OCI-LY3 (cell line): ENCODE measurements at regions not wholly inside any gene's neighbourhood (a gene's known extent, or its start where the extent isn't known, plus 50 kb on each side); places are given as distances from the start of the nearest gene placed in this dataset.

Experiments
- CTCF ChIP-seq: fragments of 200-600, 300-600 bp; sonication (generic); IDR thresholded peaks from 2 replicates; pipeline ENCODE4 v1.5.1; 2014; ENCODE audit warnings: antibody characterized with exemption, low read length, low read depth
- EZH2phosphoT487 ChIP-seq: fragments of 200-600 bp; shearing (Covaris generic); IDR thresholded peaks from 2 replicates; pipeline ENCODE4 v1.6.1; 2018; ENCODE audit warnings: antibody characterized with exemption, mixed run types, low read depth

GRCh38 chr2:7593360-7593759 is 676.1 kb downstream of the RNF144A start:
- TF ChIP-seq CTCF (no peak), EZH2phosphoT487 (no peak)
